ENCODE measurements at regions not wholly inside any gene's neighbourhood (a gene's known extent, or its start where the extent isn't known, plus 50 kb on each side); places are given as distances from the start of the nearest gene placed in this dataset.

- no peaks in the 10 kb centered on the region for H3K27me3 Mint-ChIP-seq (ENCODE audit: unreplicated experiment)
- H3K27ac Mint-ChIP-seq (ENCODE audit: unreplicated experiment) = no peak overlapping the region
- no peak overlapping the region for H3K4me3 Mint-ChIP-seq (ENCODE audit: unreplicated experiment)
- no peak for TF ChIP-seq CTCF (IDR thresholded peaks at IDR 0.05; ENCODE audit: partially characterized antibody, unreplicated experiment)
- H3K9me3 Mint-ChIP-seq (ENCODE audit: unreplicated experiment) = peaks cover 7% of the 10 kb centered on the region
- no peaks in the 10 kb centered on the region for H3K4me1 Mint-ChIP-seq (ENCODE audit: low read depth, unreplicated experiment)
- peaks cover 17% of the 10 kb centered on the region for H3K36me3 Mint-ChIP-seq (ENCODE audit: unreplicated experiment)
- no peak for DNase-seq
Observed at GRCh38 chr6:141501616-141502015, 631.1 kb upstream of the GJE1 start.

GRCh38 chr6:141498977-141499376 lies 633.7 kb upstream of the GJE1 start:
- DNase-seq = no peak
- Mint-ChIP-seq H3K27me3 (ENCODE audit: unreplicated experiment) (no peaks in the 10 kb centered on the region), H3K9me3 (ENCODE audit: unreplicated experiment) (no peaks in the 10 kb centered on the region), H3K4me1 (ENCODE audit: low read depth, unreplicated experiment) (no peaks in the 10 kb centered on the region), H3K4me3 (ENCODE audit: unreplicated experiment) (no peak overlapping the region), H3K27ac (ENCODE audit: unreplicated experiment) (no peak overlapping the region), H3K36me3 (ENCODE audit: unreplicated experiment) (peaks cover under 1% of the 10 kb centered on the region)
- TF ChIP-seq CTCF (IDR thresholded peaks at IDR 0.05; ENCODE audit: partially characterized antibody, unreplicated experiment) = no peak

- H3K4me1 Mint-ChIP-seq (ENCODE audit: low read depth, unreplicated experiment) = no peaks in the 10 kb centered on the region
- no peaks in the 10 kb centered on the region for H3K36me3 Mint-ChIP-seq (ENCODE audit: unreplicated experiment)
- no peak overlapping the region for H3K4me3 Mint-ChIP-seq (ENCODE audit: unreplicated experiment)
- H3K9me3 Mint-ChIP-seq (ENCODE audit: unreplicated experiment) = no peaks in the 10 kb centered on the region
- TF ChIP-seq CTCF (IDR thresholded peaks at IDR 0.05; ENCODE audit: partially characterized antibody, unreplicated experiment) = no peak
- no peak overlapping the region for H3K27ac Mint-ChIP-seq (ENCODE audit: unreplicated experiment)
- H3K27me3 Mint-ChIP-seq (ENCODE audit: unreplicated experiment) = no peaks in the 10 kb centered on the region
- DNase-seq = no peak
Observed at GRCh38 chr6:141492521-141493284, 640.0 kb upstream of the GJE1 start.

- no peaks in the 10 kb centered on the region for H3K9me3 Mint-ChIP-seq (ENCODE audit: unreplicated experiment)
- no peak overlapping the region for H3K27ac Mint-ChIP-seq (ENCODE audit: unreplicated experiment)
- no peak for DNase-seq
- H3K36me3 Mint-ChIP-seq (ENCODE audit: unreplicated experiment) = no peaks in the 10 kb centered on the region
- no peaks in the 10 kb centered on the region for H3K27me3 Mint-ChIP-seq (ENCODE audit: unreplicated experiment)
- no peak for TF ChIP-seq CTCF (IDR thresholded peaks at IDR 0.05; ENCODE audit: partially characterized antibody, unreplicated experiment)
- no peaks in the 10 kb centered on the region for H3K4me1 Mint-ChIP-seq (ENCODE audit: low read depth, unreplicated experiment)
- H3K4me3 Mint-ChIP-seq (ENCODE audit: unreplicated experiment) = no peak overlapping the region
Observed at GRCh38 chr6:141491684-141492083, 641.0 kb upstream of the GJE1 start.

GRCh38 chr6:141490982-141491381 lies 641.7 kb upstream of the GJE1 start:
- H3K27me3 Mint-ChIP-seq (ENCODE audit: unreplicated experiment) = no peaks in the 10 kb centered on the region
- H3K9me3 Mint-ChIP-seq (ENCODE audit: unreplicated experiment) = no peaks in the 10 kb centered on the region
- H3K36me3 Mint-ChIP-seq (ENCODE audit: unreplicated experiment) = no peaks in the 10 kb centered on the region
- H3K4me3 Mint-ChIP-seq (ENCODE audit: unreplicated experiment) = no peak overlapping the region
- DNase-seq = no peak
- no peaks in the 10 kb centered on the region for H3K4me1 Mint-ChIP-seq (ENCODE audit: low read depth, unreplicated experiment)
- no peak for TF ChIP-seq CTCF (IDR thresholded peaks at IDR 0.05; ENCODE audit: partially characterized antibody, unreplicated experiment)
- no peak overlapping the region for H3K27ac Mint-ChIP-seq (ENCODE audit: unreplicated experiment)

Data from glutamatergic neuron (in vitro differentiated cells).